ENCODE measurements at regions not wholly inside any gene's neighbourhood (a gene's known extent, or its start where the extent isn't known, plus 50 kb on each side); places are given as distances from the start of the nearest gene placed in this dataset.

- no peak for DNase-seq (ENCODE audit: low spot score)
These were observed 167.4 kb upstream of the C1orf21 start for GRCh38 chr1:184219414-184219813.

DNA sequence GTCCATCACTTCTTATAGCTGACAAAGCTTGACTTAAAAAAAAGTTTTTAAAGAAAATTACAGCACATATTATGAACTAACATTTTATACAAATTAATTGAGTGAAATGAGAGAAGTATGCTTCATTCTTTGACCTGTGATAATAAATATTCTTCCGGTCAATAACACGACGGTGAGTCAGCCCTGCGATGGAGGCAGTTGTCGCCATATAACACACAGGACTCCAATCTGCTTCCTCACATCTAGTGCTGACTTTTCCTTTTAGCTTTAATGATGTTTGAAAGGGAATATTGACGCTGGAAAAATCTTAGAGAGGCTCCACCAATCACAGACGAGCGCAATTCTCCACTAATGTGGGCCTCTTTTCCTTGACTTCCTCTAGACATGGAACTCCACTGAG, 166.9 kb upstream of the C1orf21 start:
- no peak for DNase-seq (ENCODE audit: low spot score)

GRCh38 chr1:184221087-184221486, 165.7 kb upstream of the C1orf21 start:
- DNase-seq (ENCODE audit: low spot score), result no peak

GRCh38 chr1:184222652-184223052, 164.2 kb upstream of the C1orf21 start:
- peak; percentile 39 for DNase-seq (ENCODE audit: low spot score)

GRCh38 chr1:184223216-184223615, 163.6 kb upstream of the C1orf21 start:
- DNase-seq (ENCODE audit: low spot score), result peak; percentile 60

DNA sequence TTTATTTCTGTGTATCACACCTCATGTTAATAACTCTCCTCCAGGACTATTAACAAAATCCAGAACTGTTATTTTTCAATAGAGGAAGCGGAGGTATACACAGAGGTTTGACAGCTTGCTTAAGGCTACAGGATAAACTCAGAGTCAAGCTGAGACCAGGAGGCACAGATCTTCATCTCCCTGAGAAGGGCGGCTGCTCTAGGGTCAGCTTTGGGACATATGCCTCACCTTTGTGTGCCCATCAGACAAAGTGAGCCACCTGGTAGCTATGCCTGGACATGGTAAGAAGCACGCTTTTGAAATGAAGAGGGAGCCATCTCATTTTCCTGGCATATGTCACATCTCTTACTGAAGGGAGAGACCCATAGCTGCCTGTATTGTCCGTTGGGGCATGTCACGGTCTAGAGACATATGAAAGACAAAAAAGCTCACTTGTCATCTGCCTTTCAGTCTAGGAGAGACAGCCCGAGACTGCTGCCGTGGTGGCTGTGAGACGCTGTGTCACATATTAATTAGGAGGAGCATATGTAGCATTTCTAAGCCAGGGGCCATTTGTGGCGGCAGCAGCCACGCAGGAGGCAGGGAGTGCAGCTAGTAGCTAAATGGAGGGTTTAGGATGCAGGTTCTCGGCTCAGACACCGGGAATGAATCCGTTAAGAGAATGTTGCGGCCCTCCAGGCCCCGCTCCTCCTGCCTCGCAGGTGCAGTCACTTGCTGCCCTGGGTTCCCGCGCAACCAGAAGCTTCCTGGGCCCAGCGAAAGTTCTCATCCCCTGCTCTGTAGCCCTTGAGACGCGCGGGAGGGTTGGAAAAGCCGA, 161.3 kb upstream of the C1orf21 start:
- DNase-seq (ENCODE audit: low spot score), result peak; percentile 59

DNA sequence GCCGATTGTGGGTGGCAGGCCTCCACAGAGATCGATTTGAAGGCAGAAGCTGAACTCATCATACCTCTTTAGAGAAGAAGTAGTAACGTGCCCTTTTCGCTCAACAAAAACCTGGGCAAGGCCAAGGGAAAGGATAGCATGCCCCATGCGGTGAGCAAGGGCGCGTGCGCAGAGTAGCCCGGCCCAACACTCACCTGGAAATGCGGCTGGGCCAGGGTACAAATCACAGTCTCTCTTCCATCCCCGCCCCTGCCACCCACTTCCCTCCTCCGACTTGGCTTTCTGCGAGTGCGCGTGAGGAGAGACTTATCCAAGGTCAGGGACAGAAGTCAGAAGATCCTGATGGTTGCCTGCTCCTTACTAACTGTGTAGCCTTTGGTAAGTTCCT, 160.7 kb upstream of the C1orf21 start:
- DNase-seq (ENCODE audit: low spot score), result no peak

GRCh38 chr1:184228558-184228957, 158.3 kb upstream of the C1orf21 start:
- DNase-seq (ENCODE audit: low spot score), result no peak

GRCh38 chr1:184237588-184237987, 149.2 kb upstream of the C1orf21 start:
- DNase-seq (ENCODE audit: low spot score), result no peak

DNA sequence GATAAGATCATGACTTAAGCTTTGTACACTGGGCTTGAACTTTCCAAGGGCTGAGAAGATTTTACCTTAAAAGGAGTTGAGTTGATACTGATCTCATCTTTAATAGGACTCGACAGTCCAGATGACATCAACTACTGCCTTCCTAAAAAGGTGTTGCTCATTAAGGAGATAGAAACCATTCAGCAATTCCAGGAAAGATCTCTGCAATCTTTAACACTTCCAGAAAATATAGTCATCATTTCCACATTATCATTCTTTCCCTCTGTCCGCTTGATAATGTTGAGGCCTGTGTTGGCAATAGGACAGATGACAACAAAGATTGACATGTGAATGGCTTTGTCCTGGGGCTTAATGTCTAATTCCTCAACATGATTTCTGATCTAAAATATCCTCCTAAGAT, 145.4 kb upstream of the C1orf21 start:
- DNase-seq (ENCODE audit: low spot score), result no peak

- peak; percentile 27 for DNase-seq (ENCODE audit: low spot score)
These were observed 144.3 kb upstream of the C1orf21 start for GRCh38 chr1:184242507-184242943.

DNA sequence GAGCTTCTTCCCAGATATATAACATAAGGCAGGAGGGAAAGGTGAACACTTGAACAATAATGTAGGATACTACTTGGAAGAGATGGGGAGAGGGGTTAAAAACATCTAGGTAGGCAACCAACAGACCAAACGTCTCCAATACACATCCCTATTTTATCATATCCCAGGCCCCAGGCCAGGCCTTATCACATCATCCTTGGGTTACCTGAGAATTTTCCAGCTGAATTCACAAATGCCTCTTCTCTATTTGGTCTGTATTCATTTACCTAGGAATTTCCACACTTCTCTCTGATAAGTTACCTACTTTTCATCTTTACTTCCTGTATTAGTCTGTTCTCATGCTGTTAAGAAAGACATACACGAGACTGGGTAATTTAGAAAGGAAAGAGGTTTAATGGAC, 141.9 kb upstream of the C1orf21 start:
- no peak for DNase-seq (ENCODE audit: low spot score)

- no peak for DNase-seq (ENCODE audit: low spot score)
These were observed 139.2 kb upstream of the C1orf21 start for GRCh38 chr1:184247671-184248070.

DNA sequence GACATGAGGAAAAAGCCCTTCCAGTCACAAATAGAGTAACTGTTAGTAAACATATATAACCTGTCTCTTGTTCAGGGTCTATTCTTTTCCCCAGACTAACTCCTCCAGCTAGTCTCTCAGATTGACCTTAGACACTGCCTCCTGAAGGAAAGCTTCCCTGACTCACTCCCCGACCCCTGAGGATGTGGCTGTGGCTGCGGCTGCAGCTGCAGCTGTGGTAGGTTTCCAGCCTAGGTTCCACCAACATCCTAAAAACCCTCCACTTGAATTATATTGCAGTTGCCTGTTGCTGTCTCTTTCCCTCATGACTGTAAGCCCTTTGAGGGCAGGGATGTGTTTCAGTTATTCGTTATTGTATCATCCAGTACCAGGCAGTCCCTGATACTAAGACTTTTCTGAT, 132.9 kb upstream of the C1orf21 start:
- DNase-seq (ENCODE audit: low spot score), result no peak

- no peak for DNase-seq (ENCODE audit: low spot score)
These were observed 132.0 kb upstream of the C1orf21 start for GRCh38 chr1:184254849-184255248.

DNA sequence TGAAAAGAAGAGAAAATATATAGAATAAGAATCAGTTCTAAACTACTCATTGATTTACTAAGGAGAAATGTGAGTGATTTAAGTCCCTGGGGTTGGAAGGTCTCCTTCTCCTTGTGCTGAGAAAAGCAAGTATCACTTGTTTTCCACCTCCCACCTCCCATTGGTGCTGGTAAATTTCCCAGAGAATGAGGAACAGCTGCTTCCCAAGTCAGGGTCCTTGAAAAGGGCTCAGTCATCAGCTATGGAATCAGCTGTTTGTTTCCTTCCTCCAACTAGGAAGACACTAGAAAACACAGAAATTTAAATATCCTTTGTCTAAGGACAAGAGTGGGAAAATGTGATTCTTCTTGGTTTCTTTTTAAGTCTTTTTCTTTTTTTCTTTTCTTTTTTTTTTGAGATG, 131.3 kb upstream of the C1orf21 start:
- no peak for DNase-seq (ENCODE audit: low spot score)

GRCh38 chr1:184257873-184258272, 129.0 kb upstream of the C1orf21 start:
- no peak for DNase-seq (ENCODE audit: low spot score)

- DNase-seq (ENCODE audit: low spot score), result no peak
These were observed 128.3 kb upstream of the C1orf21 start for GRCh38 chr1:184258525-184258924.

DNA sequence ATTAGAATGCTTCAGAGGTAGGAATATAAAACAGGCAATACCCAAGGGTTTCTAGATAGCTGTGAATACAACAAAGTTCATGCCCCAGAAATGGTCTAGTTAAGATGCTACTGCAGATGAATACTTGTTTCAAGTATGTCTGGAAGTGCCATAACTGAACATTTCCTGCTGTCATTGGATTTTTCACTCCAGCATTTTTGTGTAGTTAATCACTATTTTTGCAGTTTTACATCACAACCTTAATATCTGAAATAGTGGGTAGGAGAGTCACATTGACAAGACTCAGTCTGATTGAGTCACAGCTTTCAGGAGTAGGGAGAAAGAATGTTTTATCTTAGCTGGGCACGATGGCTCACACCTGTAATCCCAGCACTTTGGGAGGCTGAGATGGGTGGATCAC, 126.4 kb upstream of the C1orf21 start:
- DNase-seq (ENCODE audit: low spot score), result no peak

GRCh38 chr1:184262109-184262508, 124.7 kb upstream of the C1orf21 start:
- no peak for DNase-seq (ENCODE audit: low spot score)

DNA sequence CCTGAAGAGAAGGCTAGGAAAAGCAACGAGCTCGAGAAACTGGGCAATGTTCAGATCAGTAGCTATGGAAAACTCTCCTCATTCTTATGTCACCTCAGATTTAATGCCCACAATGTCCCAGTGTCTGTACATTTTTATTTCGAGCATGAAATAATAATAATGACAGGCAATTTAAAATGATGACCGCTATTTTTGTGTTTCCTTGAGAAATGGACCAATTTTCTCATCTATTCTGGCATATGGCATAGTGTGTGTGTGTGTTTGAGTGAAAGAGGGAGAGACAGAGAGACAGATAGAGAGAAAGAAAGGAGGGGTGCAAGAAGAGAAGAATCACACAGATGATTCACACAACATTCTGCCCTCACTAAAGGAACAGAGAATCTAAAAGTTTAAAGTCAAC, 119.1 kb upstream of the C1orf21 start:
- DNase-seq (ENCODE audit: low spot score), result no peak

- no peak for DNase-seq (ENCODE audit: low spot score)
These were observed 116.3 kb upstream of the C1orf21 start for GRCh38 chr1:184270556-184270955.

GRCh38 chr1:184272175-184272866, 114.5 kb upstream of the C1orf21 start:
- no peak for DNase-seq (ENCODE audit: low spot score)

DNA sequence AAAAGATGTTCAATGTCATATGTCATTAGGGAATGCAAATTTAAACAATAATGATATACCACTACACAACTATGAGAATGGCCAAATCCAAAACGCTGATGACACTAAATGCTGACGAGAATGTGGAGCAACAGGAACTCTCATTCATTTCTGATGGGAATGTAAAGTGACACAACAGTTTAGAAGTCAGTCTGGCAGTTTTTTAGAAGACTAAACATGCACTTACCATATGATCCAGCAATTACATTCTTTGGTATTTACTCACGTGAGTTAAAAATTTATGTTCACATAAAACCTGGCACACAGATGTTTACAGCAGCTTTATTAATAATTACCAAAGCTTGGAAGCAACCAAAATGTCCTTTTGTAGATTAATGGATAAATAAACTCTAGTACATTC, 110.4 kb upstream of the C1orf21 start:
- no peak for DNase-seq (ENCODE audit: low spot score)

Data from cerebellar cortex (tissue), 1 donor.